ENCODE measurements at regions not wholly inside any gene's neighbourhood (a gene's known extent, or its start where the extent isn't known, plus 50 kb on each side); places are given as distances from the start of the nearest gene placed in this dataset.

DNA sequence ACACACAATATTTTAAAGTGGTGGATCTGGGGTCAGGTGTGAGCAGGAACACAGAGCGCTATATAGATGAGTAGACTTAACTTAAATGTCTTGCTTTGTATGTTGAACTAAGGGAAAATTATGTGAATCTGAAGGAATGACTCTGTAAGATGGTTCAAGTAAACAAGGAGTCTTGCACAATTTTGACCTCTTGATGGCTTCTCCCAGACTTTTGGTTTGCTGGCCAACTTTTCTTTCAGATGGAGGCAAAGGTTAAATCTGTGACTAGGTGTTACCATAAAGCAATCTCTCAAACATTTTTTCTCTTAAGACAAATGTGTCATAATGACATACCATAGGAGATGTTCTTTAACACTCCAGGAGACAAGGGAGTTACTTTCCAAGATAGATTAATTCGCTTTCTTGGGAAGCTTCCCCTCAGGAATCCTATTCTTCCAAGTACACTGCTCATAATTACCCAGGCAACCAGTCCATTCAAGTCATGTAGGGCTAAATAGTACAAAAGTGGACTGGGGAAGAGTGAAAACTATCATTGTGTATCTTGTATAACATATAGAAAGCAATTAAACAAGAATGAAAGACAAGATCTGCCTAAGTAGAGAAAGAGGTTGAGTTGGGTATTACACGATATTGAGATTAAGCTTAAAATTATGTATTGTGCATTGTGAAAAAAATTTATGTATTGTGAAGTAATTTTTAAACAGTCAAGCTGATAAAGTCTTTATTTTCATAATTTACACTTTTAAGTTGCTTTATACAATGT is 60.3 kb upstream of the SLC27A6 start:
- TF ChIP-seq, protein P1, sequence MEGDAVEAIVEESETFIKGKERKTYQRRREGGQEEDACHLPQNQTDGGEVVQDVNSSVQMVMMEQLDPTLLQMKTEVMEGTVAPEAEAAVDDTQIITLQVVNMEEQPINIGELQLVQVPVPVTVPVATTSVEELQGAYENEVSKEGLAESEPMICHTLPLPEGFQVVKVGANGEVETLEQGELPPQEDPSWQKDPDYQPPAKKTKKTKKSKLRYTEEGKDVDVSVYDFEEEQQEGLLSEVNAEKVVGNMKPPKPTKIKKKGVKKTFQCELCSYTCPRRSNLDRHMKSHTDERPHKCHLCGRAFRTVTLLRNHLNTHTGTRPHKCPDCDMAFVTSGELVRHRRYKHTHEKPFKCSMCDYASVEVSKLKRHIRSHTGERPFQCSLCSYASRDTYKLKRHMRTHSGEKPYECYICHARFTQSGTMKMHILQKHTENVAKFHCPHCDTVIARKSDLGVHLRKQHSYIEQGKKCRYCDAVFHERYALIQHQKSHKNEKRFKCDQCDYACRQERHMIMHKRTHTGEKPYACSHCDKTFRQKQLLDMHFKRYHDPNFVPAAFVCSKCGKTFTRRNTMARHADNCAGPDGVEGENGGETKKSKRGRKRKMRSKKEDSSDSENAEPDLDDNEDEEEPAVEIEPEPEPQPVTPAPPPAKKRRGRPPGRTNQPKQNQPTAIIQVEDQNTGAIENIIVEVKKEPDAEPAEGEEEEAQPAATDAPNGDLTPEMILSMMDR (IDR thresholded peaks at IDR 0.05) = no peak
- TF ChIP-seq POLR2A (IDR thresholded peaks at IDR 0.05) = no peak

Measured in heart left ventricle (tissue), 13 donors.